ENCODE measurements at regions not wholly inside any gene's neighbourhood (a gene's known extent, or its start where the extent isn't known, plus 50 kb on each side); places are given as distances from the start of the nearest gene placed in this dataset.

GRCh38 chr9:75814667-75815066 lies 75.8 kb upstream of the PCSK5 start:
- no peak for TF ChIP-seq CTCF (IDR thresholded peaks at IDR 0.05)
- no peak for TF ChIP-seq RCOR1 (IDR thresholded peaks at IDR 0.05; ENCODE audit: low read length)
- no peak for TF ChIP-seq MAX (IDR thresholded peaks at IDR 0.05; ENCODE audit: low read depth)
- no peak for TF ChIP-seq YY1 (IDR thresholded peaks at IDR 0.05; ENCODE audit: low read depth)
- TF ChIP-seq FOXM1 (IDR thresholded peaks at IDR 0.05; ENCODE audit: low read depth) = no peak
